Epithelial cell of prostate (primary cell): ENCODE measurements at regions not wholly inside any gene's neighbourhood (a gene's known extent, or its start where the extent isn't known, plus 50 kb on each side); places are given as distances from the start of the nearest gene placed in this dataset.
A peak's percentile ranks its signal among the peaks of the same experiment; 100 is the strongest.

ENCODE experiments used
- DNase-seq: peaks from one replicate; pipeline ENCODE4 v3.0.0-alpha.2; 2011; ENCODE audit warnings: low read depth, low spot score
- H3K27ac ChIP-seq: fragments of 450-650 bp; 2 replicates; pipeline ENCODE4 v1.5.1; 2017; ENCODE audit warnings: mild to moderate bottlenecking

GRCh38 chr6:4516206-4516605 is 260.0 kb upstream of the CDYL start:
- H3K27ac ChIP-seq = no peak overlapping the region
- DNase-seq = no peak

DNA sequence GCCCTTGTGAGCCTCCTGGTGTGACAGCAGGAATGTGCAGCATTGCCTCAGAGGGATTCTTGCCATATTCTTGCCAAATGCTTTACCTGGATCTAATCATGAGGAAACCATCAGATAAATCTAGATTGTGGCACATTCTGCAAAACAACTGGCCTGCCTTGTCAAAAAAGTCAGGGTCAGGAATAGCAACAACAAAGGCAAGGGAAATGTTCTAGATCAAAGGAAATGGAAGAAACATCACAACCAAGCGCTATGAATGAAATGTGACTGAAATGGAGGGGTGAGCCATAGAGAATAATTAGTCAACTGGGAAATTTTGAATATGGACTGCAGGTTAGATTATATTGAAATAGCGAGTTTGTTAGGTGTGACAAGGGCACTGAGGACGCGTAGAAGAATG is 262.6 kb upstream of the CDYL start:
- no peak for DNase-seq
- H3K27ac ChIP-seq = no peak overlapping the region

DNA sequence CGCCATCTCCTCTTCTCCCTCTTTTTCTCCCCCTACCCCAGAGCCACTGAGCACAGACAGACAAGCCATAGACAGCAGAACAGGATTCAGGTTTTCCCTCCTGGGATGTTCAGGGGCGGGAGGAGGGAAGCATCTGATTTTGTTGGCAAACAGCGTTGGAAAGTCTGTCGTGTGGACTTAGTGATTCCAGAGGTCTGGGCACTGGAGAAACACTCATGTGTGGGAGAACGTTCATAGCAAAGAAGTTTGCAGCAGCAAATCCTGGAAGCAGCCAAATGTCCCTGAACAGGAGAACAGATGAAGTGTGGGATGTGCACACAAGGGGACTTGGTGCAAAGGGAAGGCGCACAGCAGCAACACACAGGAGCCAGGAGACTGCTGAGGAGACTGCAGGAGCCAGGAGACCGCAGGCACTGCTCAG is 264.1 kb upstream of the CDYL start:
- DNase-seq = no peak
- H3K27ac ChIP-seq = no peak overlapping the region

DNA sequence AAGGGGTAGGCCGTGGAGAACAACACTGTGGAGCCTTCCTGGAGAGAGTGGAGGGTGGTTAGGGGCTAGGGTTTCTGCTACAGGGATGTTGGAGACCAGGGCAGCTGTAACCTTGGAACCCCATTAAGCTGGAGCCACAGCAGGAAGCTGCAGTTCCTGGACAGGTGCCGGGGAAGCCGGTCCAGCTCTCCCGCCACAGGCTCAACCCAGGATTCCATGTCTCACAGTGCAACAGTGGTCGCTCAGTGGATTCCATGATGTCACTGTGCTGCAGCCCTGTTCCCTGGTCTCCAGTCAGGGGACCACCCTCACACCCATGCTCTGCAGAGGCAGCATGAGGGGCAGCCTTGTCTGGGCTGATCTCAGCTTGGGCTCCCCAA is 264.6 kb upstream of the CDYL start:
- DNase-seq = no peak
- no peak overlapping the region for H3K27ac ChIP-seq

DNA sequence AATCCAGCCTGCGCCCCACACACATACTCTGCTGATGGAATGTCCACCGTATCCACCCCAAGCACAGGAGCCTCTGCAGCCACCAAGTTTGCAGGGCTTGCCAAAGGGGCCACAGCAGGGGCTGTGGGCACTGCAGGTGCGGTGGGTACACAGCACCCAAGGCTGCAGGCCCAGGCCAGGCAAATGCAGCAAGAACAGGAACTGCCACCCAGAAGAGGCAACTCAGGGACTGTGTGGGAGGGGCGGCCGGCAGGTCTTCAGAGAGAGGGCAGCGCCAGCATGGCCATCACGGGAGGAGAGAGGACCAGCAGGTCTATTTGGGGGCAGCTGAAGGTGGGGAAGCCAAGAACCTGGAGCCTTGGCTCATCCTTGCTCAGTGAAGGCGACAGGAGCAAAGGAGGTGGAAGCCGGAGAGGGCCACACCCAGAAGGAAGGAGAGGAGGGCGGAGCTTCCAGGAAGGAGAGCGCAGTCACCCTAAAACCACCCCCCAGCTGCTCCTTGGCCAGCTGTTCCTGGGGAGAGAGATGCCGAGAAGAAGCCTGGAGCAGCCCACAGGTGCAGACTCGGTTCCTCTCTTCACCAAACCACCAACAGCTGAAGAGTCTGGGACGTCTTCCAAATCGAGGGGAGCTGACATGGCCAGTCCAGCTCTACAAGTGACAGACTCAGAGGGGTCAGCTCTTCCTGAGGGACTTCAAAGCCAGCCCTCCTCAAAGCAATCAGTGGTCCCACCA is 265.1 kb upstream of the CDYL start:
- DNase-seq = no peak
- no peak overlapping the region for H3K27ac ChIP-seq

- no peak for DNase-seq
- no peak overlapping the region for H3K27ac ChIP-seq
These were observed 265.9 kb upstream of the CDYL start for GRCh38 chr6:4510317-4510716.

DNA sequence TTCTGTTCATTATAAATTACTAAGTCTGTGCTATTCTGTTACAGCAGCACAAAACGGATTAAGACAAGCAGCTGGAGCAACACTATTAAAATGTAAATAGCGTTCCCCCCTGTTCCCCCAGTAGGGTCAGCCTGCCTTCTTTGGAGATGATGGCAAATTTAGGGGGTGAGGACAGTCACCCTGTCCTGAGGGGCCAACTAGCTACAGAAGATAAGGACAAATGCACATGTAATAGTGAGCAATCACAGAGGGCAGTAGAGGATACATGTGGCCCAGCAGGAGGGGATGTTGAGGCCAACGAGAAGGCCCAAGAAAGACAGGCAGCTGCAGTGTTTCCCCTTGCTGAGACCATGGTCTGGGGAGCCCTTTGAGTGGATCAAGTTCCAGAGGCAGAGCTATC is 266.7 kb upstream of the CDYL start:
- no peak overlapping the region for H3K27ac ChIP-seq

DNA sequence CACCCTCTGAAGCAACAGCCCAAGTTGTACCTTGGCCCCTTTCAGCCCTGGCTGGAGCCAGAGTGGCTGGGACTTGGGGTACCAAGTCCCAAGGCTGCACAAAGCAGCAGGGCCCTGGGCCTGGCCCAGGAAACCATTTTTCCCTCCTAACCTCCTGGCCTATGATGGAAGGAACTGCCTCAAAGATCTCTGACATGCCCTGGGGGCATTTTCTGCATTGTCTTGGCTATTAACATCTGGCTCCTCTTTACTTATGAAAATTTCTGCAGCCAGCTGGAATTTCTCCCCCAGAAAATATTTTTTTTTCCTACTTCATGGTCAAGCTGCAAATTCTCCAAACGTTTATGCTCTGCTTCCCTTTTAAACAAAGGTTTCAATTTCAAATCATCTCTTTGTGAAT is 269.4 kb upstream of the CDYL start:
- DNase-seq = no peak
- H3K27ac ChIP-seq = no peak overlapping the region

More for the DNA sequence above, 266.7 kb upstream of the CDYL start:
- no peak for DNase-seq

- no peak for DNase-seq
- H3K27ac ChIP-seq = no peak overlapping the region
These were observed 270.0 kb upstream of the CDYL start for GRCh38 chr6:4506223-4506622.

GRCh38 chr6:4504700-4505099 is 271.5 kb upstream of the CDYL start:
- DNase-seq = no peak
- no peak overlapping the region for H3K27ac ChIP-seq

DNA sequence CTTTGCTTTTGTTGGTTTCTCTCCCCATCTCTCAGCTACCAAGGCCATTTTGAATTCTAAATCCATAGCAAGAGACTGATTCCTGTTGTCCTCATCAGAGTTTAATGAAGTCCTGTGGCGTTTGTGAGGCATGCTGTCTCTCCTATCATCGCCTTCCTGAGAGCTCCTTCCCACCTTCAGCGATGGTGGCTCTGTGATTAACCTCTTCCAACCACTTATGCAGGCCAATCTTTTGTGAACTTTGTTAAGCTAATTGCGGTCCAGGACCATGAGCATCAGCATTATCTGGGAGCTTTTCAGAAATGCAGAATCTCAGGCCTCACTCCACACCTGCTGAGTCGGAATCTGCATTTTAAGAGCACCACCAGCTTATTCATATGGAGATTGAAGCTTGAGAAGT is 272.5 kb upstream of the CDYL start:
- DNase-seq = no peak
- H3K27ac ChIP-seq = no peak overlapping the region

DNA sequence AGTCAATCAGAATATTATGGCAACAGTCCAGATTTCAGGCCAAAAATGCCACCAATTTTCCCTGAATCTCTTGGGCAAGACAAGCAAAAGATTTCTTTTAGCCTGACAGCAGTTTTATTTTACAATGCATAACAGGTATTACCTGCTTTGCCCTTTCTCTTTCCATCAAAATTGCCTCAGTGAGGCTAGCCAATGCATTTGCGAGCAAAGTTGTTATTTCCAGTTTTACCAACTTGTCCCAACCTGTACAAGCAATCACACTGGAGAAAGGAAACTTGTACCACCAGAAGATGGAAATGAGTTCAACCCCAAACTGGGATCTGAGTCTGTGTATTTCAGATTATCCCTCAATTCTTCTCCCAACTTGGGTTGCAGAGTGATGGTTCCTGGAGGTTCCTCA is 279.9 kb upstream of the CDYL start:
- H3K27ac ChIP-seq = no peak overlapping the region
- DNase-seq = peak; percentile 26

DNA sequence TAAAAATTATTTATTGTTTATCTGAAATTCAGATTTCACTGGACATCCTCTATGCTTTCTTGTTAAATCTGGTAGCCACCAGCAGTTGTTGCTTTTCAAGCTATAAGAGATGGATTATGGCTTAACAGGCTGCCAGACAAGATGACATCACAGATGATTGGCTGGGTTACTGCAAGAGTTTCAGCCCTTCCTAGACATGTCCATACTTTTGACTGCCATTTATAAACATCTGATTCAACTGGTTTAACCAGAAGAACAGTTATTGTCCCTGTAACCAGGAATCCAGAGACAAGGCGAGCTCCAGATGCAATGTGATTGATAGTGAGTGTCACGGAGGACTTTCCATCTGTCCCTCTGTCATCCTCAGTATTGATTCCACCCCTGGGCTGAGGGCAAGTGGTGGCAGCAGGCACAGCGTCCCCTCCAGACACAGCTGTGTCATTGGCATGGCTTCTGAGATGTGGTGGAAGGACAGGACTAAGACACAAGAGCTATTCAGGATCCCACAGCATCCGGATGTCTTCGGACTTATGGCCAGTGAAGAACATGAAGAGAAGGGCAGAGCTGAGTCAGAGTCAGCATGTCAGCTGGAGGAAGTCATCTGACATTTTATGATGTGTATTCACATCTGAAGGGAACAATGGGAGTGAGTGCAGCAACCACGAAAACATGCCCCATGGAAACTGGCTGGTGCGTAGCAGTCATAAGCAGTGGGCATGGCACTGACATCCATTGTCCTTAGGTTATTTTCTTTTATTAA is 284.5 kb upstream of the CDYL start:
- peak; percentile 92 for DNase-seq
- H3K27ac ChIP-seq = peak overlapping the region; percentile 91

- peak; percentile 49 for DNase-seq
These were observed 286.7 kb upstream of the CDYL start for GRCh38 chr6:4489538-4489937.

DNA sequence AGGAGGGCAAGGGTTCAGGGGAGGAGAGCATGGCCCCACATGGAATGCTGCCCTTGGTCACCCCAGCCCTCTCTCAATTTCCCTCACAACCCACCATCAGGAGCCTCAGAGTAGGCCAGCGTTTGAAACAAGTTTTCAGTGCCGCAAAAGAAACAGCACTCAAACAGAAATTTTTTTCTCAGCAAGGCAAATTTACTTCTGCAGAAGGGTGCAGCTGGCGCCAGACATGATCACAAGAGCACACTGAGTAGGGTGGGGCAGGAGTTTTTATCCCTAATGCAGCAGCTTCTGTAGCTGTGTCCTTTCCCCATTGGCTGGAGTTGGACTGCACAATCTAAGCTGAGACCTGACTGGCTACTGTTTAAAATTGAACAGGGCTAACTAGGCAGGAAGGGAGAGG is 287.8 kb upstream of the CDYL start:
- DNase-seq = no peak
- H3K27ac ChIP-seq = peak overlapping the region; percentile 91

More at GRCh38 chr6:4489538-4489937, 286.7 kb upstream of the CDYL start:
- peak overlapping the region; percentile 91 for H3K27ac ChIP-seq

- H3K27ac ChIP-seq = peak overlapping the region; percentile 91
- peak; percentile 70 for DNase-seq
These were observed 288.7 kb upstream of the CDYL start for GRCh38 chr6:4487538-4487937.

DNA sequence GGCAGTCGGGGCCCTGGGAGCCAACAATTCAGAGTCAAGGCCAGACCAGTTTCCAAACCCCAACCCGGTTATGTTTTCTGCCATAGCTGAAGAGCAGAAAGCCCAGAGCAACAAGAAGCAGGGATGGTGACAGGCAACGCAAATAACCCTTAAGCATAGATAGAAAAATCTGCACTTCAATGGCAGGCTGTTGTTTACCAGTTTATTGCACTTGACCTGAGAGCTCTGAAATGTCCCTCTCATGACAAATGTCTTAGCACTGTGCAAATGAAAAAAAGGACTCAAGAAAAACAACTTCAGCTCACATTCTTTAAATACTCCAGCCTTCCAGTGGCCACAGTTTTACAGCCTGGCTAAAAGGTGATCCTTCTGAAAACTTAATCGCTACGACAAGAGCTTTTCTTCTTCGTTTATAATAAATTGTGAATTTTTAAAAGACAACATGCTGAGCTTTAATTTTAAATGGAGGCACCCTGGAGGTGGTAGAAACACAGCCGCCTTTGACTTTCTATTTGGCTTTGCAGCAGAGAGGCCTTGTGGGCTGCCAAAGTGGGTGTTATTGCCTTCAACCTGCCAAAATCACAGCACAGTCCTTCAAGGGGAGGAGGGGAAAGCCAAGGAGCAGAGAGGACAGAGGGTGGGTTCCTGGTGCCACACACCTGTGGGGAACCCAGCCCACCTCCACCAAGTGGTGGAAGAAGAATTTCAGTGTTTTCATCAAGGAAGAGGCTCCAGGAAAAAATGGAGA is 289.5 kb upstream of the CDYL start:
- DNase-seq = no peak
- H3K27ac ChIP-seq = peak overlapping the region; percentile 91

GRCh38 chr6:4485735-4486134 is 290.5 kb upstream of the CDYL start:
- no peak for DNase-seq

GRCh38 chr6:4482461-4482860 is 293.7 kb upstream of the CDYL start:
- DNase-seq = no peak
- no peak overlapping the region for H3K27ac ChIP-seq

More at GRCh38 chr6:4485735-4486134, 290.5 kb upstream of the CDYL start:
- no peak overlapping the region for H3K27ac ChIP-seq

DNA sequence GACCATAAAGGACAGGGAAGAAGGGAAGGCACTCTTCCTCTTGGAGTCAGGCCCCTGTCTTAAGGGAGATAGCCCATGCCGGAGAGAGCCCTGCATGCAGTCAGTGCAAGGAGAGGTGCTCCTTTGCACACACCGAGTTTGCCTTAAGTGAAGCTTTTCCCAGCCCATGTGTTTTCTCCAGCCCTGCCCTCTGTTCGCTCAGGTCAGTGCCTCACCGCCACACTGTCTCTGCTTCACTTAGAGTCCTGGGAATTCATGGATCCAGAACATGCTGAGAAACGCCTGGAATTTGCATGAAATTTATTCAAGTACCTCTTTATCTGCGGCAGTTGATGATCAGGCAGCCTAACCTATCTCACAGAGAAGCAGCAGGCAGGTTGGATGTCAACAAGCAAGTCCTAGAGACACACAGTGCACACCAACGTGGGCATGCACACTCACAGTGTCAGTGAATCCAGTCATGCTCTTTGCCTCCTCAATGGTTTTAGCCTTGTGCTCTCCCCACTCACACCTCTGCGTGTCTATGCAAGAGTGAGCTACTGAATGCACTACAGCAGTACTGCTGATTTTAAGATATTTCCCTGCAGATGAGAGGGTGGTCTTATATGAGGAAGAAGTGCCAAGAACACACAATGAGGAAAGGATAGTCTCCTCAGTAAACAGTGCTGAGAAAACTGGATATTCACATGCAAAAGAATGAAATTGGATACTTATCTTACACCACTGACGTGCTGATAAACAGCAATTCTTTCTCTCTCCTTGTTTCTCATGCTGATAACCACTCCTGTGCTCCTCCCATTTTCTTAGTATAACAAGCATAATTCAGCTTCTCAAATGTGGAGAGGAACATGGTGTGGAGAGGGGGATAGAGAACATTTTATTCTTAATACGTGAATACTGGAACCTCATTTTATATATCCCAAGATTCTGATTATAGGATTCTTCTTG is 295.1 kb upstream of the CDYL start:
- no peak for DNase-seq
- H3K27ac ChIP-seq = no peak overlapping the region
